ENCODE measurements at regions not wholly inside any gene's neighbourhood (a gene's known extent, or its start where the extent isn't known, plus 50 kb on each side); places are given as distances from the start of the nearest gene placed in this dataset.

DNA sequence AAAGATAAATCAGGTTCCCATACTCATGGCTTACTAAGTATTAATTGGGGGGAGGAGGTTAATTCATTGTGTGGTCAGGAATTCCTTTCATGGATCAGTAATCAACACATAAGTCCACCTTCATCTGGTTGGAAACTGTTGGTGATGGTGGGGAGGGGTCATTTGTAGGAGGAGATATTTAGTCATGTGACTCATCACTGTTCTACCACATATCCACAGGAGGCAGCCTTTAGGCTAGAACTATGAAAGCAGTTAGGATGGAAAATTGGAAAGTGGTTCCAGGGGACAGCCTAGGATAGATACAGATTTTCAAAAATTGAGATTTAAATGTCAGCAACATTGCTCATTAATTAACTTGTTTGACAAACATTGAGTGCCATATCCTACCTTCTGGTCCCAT, 122.8 kb upstream of the PAXBP1 start:
- ATAC-seq (no peak), DNase-seq (no peak)
- Mint-ChIP-seq H3K36me3 (ENCODE audit: low read depth) (peaks cover 3% of the 10 kb centered on the region), H3K4me1 (no peaks in the 10 kb centered on the region), H3K27ac (no peak overlapping the region), H3K4me3 (no peak overlapping the region), H3K27me3 (peaks cover 37% of the 10 kb centered on the region)
- H3K9me3 ChIP-seq (ENCODE audit: control insufficient read depth, low read length, poor library complexity, severe bottlenecking) = no peaks in the 10 kb centered on the region

- Mint-ChIP-seq H3K36me3 (ENCODE audit: low read depth) (no peaks in the 10 kb centered on the region), H3K4me1 (peaks cover 4% of the 10 kb centered on the region), H3K27me3 (peaks cover 38% of the 10 kb centered on the region), H3K4me3 (no peak overlapping the region), H3K27ac (no peak overlapping the region)
- ATAC-seq (no peak), DNase-seq (no peak)
- H3K9me3 ChIP-seq (ENCODE audit: control insufficient read depth, low read length, poor library complexity, severe bottlenecking) = no peaks in the 10 kb centered on the region
These were observed 124.9 kb upstream of the OLIG2 start for GRCh38 chr21:32900814-32901213.

- H3K4me1 Mint-ChIP-seq = peaks cover 2% of the 10 kb centered on the region
- H3K9me3 ChIP-seq (ENCODE audit: control insufficient read depth, low read length, poor library complexity, severe bottlenecking) = no peaks in the 10 kb centered on the region
- ATAC-seq (no peak), DNase-seq (no peak)
- no peak overlapping the region for H3K27ac Mint-ChIP-seq
- H3K36me3 Mint-ChIP-seq (ENCODE audit: low read depth) = no peaks in the 10 kb centered on the region
- H3K27me3 Mint-ChIP-seq = peaks cover 7% of the 10 kb centered on the region
- H3K4me3 Mint-ChIP-seq = no peak overlapping the region
These were observed 118.2 kb upstream of the OLIG2 start for GRCh38 chr21:32907521-32907920.

DNA sequence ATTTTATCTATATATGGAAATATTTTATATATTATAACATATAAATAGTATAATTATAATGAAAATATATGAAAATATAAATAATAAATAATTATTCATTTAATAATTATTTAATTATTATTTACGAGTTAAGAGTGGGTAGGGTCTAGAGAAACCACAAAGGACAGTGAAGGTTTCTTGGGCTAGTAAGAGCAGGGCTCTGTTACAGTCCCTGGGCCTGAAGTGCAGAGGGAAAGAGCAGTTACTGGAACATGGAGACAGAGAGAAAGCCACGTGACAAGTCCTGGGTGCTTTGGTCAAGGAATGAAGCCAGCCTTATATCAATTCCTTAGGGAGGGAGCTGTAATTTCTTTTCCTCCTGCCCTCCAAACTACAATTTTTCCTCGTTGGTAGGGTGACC, 117.2 kb upstream of the OLIG2 start:
- no peaks in the 10 kb centered on the region for H3K9me3 ChIP-seq (ENCODE audit: control insufficient read depth, low read length, poor library complexity, severe bottlenecking)
- ATAC-seq (no peak), DNase-seq (no peak)
- no peaks in the 10 kb centered on the region for H3K36me3 Mint-ChIP-seq (ENCODE audit: low read depth)
- H3K27ac Mint-ChIP-seq = no peak overlapping the region
- H3K4me1 Mint-ChIP-seq = peaks cover 2% of the 10 kb centered on the region
- no peak overlapping the region for H3K4me3 Mint-ChIP-seq
- peaks cover 7% of the 10 kb centered on the region for H3K27me3 Mint-ChIP-seq

DNA sequence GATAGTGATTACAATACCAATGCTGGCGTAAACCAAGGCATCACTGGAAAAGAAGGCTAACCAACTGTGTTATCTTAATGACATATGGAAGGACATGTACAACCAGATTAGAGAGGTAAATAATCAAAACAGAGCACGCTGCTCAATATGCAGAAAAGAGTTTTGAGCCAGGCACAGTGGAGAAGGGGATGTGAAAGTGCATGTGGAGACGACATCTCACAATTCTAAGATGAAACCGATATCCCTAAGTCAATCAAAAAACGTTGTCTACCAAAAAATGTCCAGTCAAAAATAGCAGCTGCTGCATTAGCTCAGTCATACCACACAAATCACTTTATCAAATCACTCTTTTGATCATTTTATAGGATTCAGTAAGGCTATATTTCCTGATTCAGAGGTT, 116.3 kb upstream of the OLIG2 start:
- Mint-ChIP-seq H3K36me3 (ENCODE audit: low read depth) (no peaks in the 10 kb centered on the region), H3K4me3 (no peak overlapping the region), H3K4me1 (peaks cover 7% of the 10 kb centered on the region), H3K27ac (no peak overlapping the region), H3K27me3 (peaks cover 3% of the 10 kb centered on the region)
- ATAC-seq (no peak), DNase-seq (no peak)
- no peaks in the 10 kb centered on the region for H3K9me3 ChIP-seq (ENCODE audit: control insufficient read depth, low read length, poor library complexity, severe bottlenecking)

DNA sequence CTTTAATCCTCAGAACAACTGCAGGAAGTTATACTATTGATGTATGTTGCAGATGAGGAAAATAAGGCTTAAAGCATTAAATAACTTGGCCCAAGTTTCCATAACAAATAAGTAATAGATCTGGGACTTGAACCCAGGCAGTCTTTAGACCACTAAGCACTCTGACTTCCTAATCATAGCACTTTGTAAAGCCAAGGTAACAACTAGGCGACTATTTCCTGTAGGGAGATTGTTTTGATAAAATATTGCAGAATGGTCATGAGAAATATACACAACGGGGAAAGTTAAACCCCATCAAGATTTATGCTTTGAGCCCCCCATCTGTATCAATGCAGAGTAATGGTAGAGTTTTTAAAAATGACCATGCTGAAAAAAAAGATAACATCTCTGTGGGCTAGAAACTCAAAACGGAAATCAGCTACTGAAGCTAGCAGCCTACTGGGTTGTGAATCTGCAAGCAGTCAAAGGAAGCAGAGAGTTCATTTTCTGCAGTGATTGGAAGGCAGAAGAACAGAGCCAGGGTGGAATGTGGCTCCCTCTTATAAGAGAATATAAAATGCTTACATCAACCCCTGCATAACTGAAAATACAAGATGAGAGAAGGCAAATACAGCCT, 111.2 kb upstream of the OLIG2 start:
- Mint-ChIP-seq H3K4me1 (peaks cover 19% of the 10 kb centered on the region), H3K36me3 (ENCODE audit: low read depth) (peaks cover 2% of the 10 kb centered on the region), H3K27ac (peak overlapping the region; percentile 82), H3K4me3 (peak overlapping the region; percentile 49), H3K27me3 (no peaks in the 10 kb centered on the region)
- no peaks in the 10 kb centered on the region for H3K9me3 ChIP-seq (ENCODE audit: control insufficient read depth, low read length, poor library complexity, severe bottlenecking)
- no peak for DNase-seq
- peak; percentile 69 for ATAC-seq

DNA sequence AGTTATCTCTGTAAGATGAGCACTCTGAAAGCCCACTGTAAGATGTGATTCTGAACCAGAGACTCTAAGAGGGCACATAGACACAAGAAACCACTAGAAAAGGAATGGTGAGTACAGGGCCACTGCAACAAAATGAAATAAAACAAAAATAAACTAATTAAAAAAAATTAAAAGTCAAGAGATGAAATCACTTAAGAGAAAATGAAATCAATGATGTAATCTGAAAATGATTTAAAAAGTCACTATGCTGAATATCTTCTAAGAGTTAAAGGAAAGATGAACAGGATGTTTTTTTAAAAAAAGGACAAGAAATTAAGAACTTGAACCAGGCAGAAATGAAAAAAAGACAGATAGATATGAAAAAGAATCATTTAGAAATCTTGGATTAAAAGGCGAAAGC, 110.6 kb upstream of the OLIG2 start:
- Mint-ChIP-seq H3K27ac (peak overlapping the region; percentile 82), H3K27me3 (no peaks in the 10 kb centered on the region)
- no peak for ATAC-seq

GRCh38 chr21:32916088-32916487, 109.6 kb upstream of the OLIG2 start:
- ATAC-seq (no peak), DNase-seq (no peak)
- H3K9me3 ChIP-seq (ENCODE audit: control insufficient read depth, low read length, poor library complexity, severe bottlenecking) = no peaks in the 10 kb centered on the region
- Mint-ChIP-seq H3K36me3 (ENCODE audit: low read depth) (peaks cover 2% of the 10 kb centered on the region), H3K27me3 (no peaks in the 10 kb centered on the region), H3K4me1 (peaks cover 19% of the 10 kb centered on the region), H3K27ac (no peak overlapping the region), H3K4me3 (no peak overlapping the region)

More for the DNA sequence above, 110.6 kb upstream of the OLIG2 start:
- Mint-ChIP-seq H3K4me3 (no peak overlapping the region), H3K36me3 (ENCODE audit: low read depth) (peaks cover 2% of the 10 kb centered on the region), H3K4me1 (peaks cover 19% of the 10 kb centered on the region)
- no peaks in the 10 kb centered on the region for H3K9me3 ChIP-seq (ENCODE audit: control insufficient read depth, low read length, poor library complexity, severe bottlenecking)
- no peak for DNase-seq

- Mint-ChIP-seq H3K4me1 (peaks cover 19% of the 10 kb centered on the region), H3K27me3 (no peaks in the 10 kb centered on the region), H3K36me3 (ENCODE audit: low read depth) (peaks cover 2% of the 10 kb centered on the region), H3K27ac (no peak overlapping the region), H3K4me3 (no peak overlapping the region)
- no peaks in the 10 kb centered on the region for H3K9me3 ChIP-seq (ENCODE audit: control insufficient read depth, low read length, poor library complexity, severe bottlenecking)
- no peak for DNase-seq
- ATAC-seq = no peak
These were observed 109.1 kb upstream of the OLIG2 start for GRCh38 chr21:32916522-32917099.

DNA sequence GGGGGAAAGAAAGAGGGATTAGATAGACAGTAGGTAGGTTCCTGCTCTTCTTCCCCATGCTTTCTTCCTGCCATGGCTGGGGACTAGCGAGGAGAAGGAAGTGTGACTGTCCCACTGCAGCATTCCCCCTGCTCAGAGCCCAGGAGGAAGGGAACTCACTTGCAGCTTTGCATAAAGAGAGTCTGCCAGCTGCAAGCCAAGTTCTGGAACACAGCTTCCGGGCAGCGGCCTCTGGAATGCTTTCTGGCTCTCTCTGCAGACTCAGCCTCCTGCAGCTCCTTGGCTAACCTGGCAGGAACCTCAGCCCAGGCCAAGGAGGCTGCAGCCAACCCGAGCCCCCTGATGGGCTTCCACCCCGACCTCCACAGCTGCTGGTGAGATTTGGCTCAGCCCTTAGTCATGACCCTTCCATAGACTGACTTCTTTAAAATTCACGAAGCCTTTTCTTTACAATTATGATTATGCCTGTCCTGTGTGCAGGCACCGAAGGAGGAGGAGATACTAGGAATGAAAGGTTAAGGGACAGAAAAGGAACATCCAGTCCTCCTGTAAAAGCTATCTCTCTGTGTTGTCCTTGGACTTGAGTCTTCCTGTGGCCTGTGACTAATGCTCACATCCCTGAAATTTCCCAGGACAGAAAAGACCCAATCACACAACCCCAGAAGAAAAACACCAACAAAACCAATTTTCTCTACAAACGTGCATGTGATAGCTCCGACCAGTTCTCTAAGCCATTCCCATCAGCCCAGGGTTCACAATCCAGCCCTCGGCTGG, 108.2 kb upstream of the OLIG2 start:
- no peak overlapping the region for H3K4me3 Mint-ChIP-seq
- ATAC-seq (no peak), DNase-seq (no peak)
- H3K27ac Mint-ChIP-seq = peak overlapping the region; percentile 16
- H3K36me3 Mint-ChIP-seq (ENCODE audit: low read depth) = peaks cover 2% of the 10 kb centered on the region
- peaks cover 19% of the 10 kb centered on the region for H3K4me1 Mint-ChIP-seq
- H3K27me3 Mint-ChIP-seq = no peaks in the 10 kb centered on the region
- H3K9me3 ChIP-seq (ENCODE audit: control insufficient read depth, low read length, poor library complexity, severe bottlenecking) = no peaks in the 10 kb centered on the region

DNA sequence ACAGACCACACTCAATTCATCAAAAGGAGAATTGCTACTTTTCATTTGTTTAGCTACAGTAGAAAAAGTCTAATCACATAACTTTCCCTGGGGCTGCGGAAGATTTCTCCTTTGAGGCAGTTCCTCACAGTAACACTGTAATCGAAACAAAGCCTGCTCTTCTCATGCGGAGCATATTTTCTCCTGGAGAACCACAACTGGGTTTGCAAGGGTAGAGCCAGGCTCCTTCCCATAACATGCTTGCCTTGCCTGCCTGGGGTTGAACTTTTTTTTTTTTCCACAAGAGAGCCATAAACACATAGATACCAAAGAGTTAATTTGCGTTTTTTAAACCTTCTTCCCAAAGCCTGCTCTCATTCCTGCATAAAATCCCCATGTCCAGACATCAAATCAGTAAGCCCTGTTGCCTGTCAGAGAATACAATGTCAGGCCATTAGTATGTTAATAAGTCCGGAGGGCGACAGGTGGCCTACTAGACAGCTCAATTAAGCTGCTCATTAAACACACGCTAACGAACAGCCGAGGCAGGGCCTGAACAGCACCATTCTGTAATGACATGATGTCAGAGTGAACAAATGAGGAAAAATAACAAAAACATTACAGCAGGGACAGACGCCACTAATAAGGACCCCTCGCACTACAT, 107.1 kb upstream of the OLIG2 start:
- Mint-ChIP-seq H3K27me3 (no peaks in the 10 kb centered on the region), H3K36me3 (ENCODE audit: low read depth) (peaks cover 2% of the 10 kb centered on the region), H3K4me1 (peaks cover 19% of the 10 kb centered on the region), H3K27ac (no peak overlapping the region), H3K4me3 (no peak overlapping the region)
- H3K9me3 ChIP-seq (ENCODE audit: control insufficient read depth, low read length, poor library complexity, severe bottlenecking) = no peaks in the 10 kb centered on the region
- ATAC-seq (no peak), DNase-seq (no peak)

DNA sequence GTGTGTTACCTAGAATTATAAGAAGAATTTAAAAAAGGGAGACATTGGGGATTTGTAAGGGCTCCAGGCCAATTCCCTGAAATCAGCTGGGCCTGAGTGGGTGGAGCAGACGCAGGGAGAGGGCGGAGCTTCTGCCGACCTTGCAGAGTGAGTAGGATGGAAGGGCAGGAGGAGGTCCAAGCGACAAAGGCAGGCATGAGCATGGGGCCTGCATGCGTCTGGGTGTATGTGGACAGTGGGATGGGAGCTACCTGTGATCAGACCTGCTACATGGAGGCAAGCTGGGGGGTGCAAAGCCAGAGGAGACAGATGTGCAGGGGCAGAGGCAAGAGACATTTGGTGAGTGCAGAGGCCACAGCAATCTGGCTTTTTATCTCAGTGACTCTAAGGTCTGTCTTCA, 105.3 kb upstream of the OLIG2 start:
- no peak for ATAC-seq
- Mint-ChIP-seq H3K27ac (peak overlapping the region; percentile 22), H3K27me3 (no peaks in the 10 kb centered on the region), H3K36me3 (ENCODE audit: low read depth) (peaks cover 2% of the 10 kb centered on the region), H3K4me1 (peaks cover 3% of the 10 kb centered on the region), H3K4me3 (no peak overlapping the region)
- H3K9me3 ChIP-seq (ENCODE audit: control insufficient read depth, low read length, poor library complexity, severe bottlenecking) = no peaks in the 10 kb centered on the region
- DNase-seq = no peak

DNA sequence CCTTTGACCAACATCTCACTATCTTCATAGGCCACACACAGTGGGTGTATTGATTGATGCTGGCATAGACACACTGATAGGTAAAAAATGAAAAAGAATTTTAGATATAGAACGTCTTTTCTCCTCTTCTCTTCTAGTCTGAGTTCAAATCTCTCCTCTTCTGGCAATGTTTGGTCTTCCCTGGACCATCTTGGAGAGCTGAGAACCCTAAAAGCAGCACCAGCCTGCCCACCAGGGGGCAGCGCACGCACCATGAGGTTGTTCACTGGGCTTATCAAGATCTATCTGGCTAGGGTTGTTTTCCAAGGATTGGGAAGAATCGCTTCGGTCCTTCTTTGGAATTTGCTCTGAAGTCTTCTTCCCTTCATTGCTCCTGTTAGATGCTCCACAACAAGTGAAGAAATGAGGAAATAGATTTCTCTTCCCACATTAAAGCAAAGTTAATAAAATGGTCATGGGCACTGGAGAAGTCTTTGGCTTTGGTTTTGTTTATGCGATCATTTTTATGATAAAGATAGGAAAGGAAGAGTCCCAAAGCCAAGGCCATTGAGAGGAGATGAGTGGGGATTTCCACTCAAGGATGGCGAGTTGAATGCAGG, 104.0 kb upstream of the OLIG2 start:
- ATAC-seq (peak; percentile 50), DNase-seq (peak in 2 of 3 donors; percentile 26 to 27)
- no peaks in the 10 kb centered on the region for H3K36me3 Mint-ChIP-seq (ENCODE audit: low read depth)
- H3K4me3 Mint-ChIP-seq = no peak overlapping the region
- H3K9me3 ChIP-seq (ENCODE audit: control insufficient read depth, low read length, poor library complexity, severe bottlenecking) = no peaks in the 10 kb centered on the region
- H3K4me1 Mint-ChIP-seq = no peaks in the 10 kb centered on the region
- no peak overlapping the region for H3K27ac Mint-ChIP-seq
- no peaks in the 10 kb centered on the region for H3K27me3 Mint-ChIP-seq
